Parathyroid adenoma (tissue), 2 donors: ENCODE measurements at regions not wholly inside any gene's neighbourhood (a gene's known extent, or its start where the extent isn't known, plus 50 kb on each side); places are given as distances from the start of the nearest gene placed in this dataset.

Experiments
- H2AFZ ChIP-seq: fragments of 300-600 bp; sonication (generic); one replicate; pipeline ENCODE4 v1.7.0; 2017; ENCODE audit warnings: antibody characterized with exemption, mild to moderate bottlenecking
- H3K27ac ChIP-seq: fragments of 300-600 bp; sonication (generic); one replicate; pipeline ENCODE4 v1.7.0; 2017
- H3K27me3 ChIP-seq: fragments of 300-600 bp; sonication (generic); one replicate; pipeline ENCODE4 v1.7.0; 2017; ENCODE audit warnings: low read length; ENCODE audit not compliant: control insufficient read depth, insufficient read depth
- H3K36me3 ChIP-seq: fragments of 300-600 bp; sonication (generic); one replicate; pipeline ENCODE4 v1.7.0; 2017; ENCODE audit warnings: low read length; ENCODE audit not compliant: control insufficient read depth, insufficient read depth
- H3K4me1 ChIP-seq: fragments of 300-600 bp; sonication (generic); one replicate; pipeline ENCODE4 v1.7.0; 2017; ENCODE audit warnings: control low read depth
- H3K4me2 ChIP-seq: fragments of 300-600 bp; sonication (generic); one replicate; pipeline ENCODE4 v1.7.0; 2017; ENCODE audit warnings: low read length
- H3K4me3 ChIP-seq: fragments of 300-600 bp; sonication (generic); one replicate; pipeline ENCODE4 v1.7.0; 2017; ENCODE audit warnings: low read depth, low read length
- H3K79me2 ChIP-seq: fragments of 300-600 bp; sonication (generic); one replicate; pipeline ENCODE4 v1.7.0; 2017; ENCODE audit warnings: control low read depth
- H3K9ac ChIP-seq: fragments of 300-600 bp; sonication (generic); one replicate; pipeline ENCODE4 v1.7.0; 2017; ENCODE audit warnings: mild to moderate bottlenecking
- H3K9me3 ChIP-seq: fragments of 300-600 bp; sonication (generic); one replicate; pipeline ENCODE4 v1.7.0; 2017; ENCODE audit warnings: low read length; ENCODE audit not compliant: control insufficient read depth
- TF ChIP-seq, protein P1 (sequence below): fragments of 300-600 bp; sonication (generic); IDR thresholded peaks from one replicate; pipeline ENCODE4 v1.7.0; 2017; ENCODE audit warnings: antibody characterized with exemption, mild to moderate bottlenecking
- donor health status: primary hyperparathyroidism.

GRCh38 chr11:115682888-115683287 is 178.7 kb upstream of the CADM1 start:
- Histone ChIP-seq H3K9ac (no peak overlapping the region), H3K27ac (no peak overlapping the region), H2AFZ (no peak overlapping the region), H3K4me1 (no peaks in the 10 kb centered on the region), H3K4me3 (no peak overlapping the region), H3K4me2 (no peak overlapping the region), H3K27me3 (no peaks in the 10 kb centered on the region), H3K9me3 (no peaks in the 10 kb centered on the region), H3K79me2 (no peaks in the 10 kb centered on the region), H3K36me3 (no peaks in the 10 kb centered on the region)
- TF ChIP-seq, protein P1, sequence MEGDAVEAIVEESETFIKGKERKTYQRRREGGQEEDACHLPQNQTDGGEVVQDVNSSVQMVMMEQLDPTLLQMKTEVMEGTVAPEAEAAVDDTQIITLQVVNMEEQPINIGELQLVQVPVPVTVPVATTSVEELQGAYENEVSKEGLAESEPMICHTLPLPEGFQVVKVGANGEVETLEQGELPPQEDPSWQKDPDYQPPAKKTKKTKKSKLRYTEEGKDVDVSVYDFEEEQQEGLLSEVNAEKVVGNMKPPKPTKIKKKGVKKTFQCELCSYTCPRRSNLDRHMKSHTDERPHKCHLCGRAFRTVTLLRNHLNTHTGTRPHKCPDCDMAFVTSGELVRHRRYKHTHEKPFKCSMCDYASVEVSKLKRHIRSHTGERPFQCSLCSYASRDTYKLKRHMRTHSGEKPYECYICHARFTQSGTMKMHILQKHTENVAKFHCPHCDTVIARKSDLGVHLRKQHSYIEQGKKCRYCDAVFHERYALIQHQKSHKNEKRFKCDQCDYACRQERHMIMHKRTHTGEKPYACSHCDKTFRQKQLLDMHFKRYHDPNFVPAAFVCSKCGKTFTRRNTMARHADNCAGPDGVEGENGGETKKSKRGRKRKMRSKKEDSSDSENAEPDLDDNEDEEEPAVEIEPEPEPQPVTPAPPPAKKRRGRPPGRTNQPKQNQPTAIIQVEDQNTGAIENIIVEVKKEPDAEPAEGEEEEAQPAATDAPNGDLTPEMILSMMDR = no peak

GRCh38 chr11:115682101-115682500 is 177.9 kb upstream of the CADM1 start:
- no peaks in the 10 kb centered on the region for H3K9me3 ChIP-seq
- no peak overlapping the region for H3K27ac ChIP-seq
- H3K27me3 ChIP-seq = no peaks in the 10 kb centered on the region
- no peak overlapping the region for H3K4me2 ChIP-seq
- no peaks in the 10 kb centered on the region for H3K79me2 ChIP-seq
- H3K9ac ChIP-seq = no peak overlapping the region
- no peak overlapping the region for H2AFZ ChIP-seq
- no peaks in the 10 kb centered on the region for H3K36me3 ChIP-seq
- TF ChIP-seq, protein P1 = no peak
- no peak overlapping the region for H3K4me3 ChIP-seq
- H3K4me1 ChIP-seq = no peaks in the 10 kb centered on the region

DNA sequence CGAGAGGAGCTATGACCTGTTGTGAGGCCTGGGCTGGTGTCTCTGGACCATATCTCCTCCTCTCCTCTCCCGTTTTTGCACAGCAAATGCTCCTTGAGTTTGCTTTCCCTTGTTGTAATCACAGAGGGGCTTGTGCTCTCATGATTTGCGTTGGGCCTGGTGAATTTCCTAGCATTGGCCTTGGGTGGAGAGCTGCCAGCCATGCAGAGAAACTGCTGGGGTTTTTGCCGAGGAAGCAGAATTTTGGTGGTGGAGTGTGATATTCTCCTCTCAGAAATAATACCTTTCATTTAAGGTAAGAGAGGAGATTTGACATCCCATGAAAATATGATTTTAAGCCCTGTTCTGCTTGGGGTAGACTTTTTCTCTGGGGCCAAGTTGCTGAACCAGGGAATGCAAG is 175.7 kb upstream of the CADM1 start:
- TF ChIP-seq, protein P1 = no peak
- no peak overlapping the region for H2AFZ ChIP-seq
- H3K4me3 ChIP-seq = no peak overlapping the region
- H3K27ac ChIP-seq = no peak overlapping the region
- no peak overlapping the region for H3K9ac ChIP-seq
- no peaks in the 10 kb centered on the region for H3K79me2 ChIP-seq
- no peaks in the 10 kb centered on the region for H3K27me3 ChIP-seq
- H3K36me3 ChIP-seq = no peaks in the 10 kb centered on the region
- H3K4me2 ChIP-seq = no peak overlapping the region
- H3K4me1 ChIP-seq = no peaks in the 10 kb centered on the region
- no peaks in the 10 kb centered on the region for H3K9me3 ChIP-seq

DNA sequence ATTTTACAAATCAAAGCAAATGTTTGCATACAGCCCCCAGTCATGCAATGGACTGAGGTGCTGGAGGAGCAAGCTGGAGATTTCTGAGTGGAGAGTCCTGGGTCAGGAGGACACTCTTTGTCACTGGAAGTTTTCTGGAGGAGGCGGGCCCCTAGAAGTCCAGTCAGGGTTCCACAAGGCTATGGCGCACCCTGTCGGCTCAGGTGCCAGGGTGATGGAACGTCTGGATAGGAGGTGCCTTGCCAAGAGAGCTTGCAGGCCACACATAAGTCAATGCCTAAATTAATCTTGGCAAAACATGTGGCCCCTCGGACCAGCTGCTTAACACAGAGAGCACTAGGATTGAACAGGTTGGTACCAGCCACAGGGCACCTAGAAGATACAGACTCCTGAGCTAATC is 174.7 kb upstream of the CADM1 start:
- H3K9ac ChIP-seq = no peak overlapping the region
- no peak overlapping the region for H3K4me2 ChIP-seq
- no peak overlapping the region for H2AFZ ChIP-seq
- TF ChIP-seq, protein P1 = no peak
- H3K79me2 ChIP-seq = no peaks in the 10 kb centered on the region
- no peak overlapping the region for H3K27ac ChIP-seq
- H3K4me3 ChIP-seq = no peak overlapping the region
- no peaks in the 10 kb centered on the region for H3K36me3 ChIP-seq
- no peaks in the 10 kb centered on the region for H3K9me3 ChIP-seq
- no peaks in the 10 kb centered on the region for H3K27me3 ChIP-seq
- H3K4me1 ChIP-seq = no peaks in the 10 kb centered on the region

GRCh38 chr11:115677190-115677589 is 173.0 kb upstream of the CADM1 start:
- Histone ChIP-seq H3K9me3 (no peaks in the 10 kb centered on the region), H3K36me3 (no peaks in the 10 kb centered on the region), H3K4me3 (no peak overlapping the region), H3K4me2 (no peak overlapping the region), H2AFZ (no peak overlapping the region), H3K27ac (no peak overlapping the region), H3K27me3 (no peaks in the 10 kb centered on the region), H3K79me2 (no peaks in the 10 kb centered on the region), H3K4me1 (no peaks in the 10 kb centered on the region), H3K9ac (no peak overlapping the region)
- TF ChIP-seq, protein P1 = no peak
